Gastroesophageal sphincter (tissue), 3 donors: ENCODE measurements at regions not wholly inside any gene's neighbourhood (a gene's known extent, or its start where the extent isn't known, plus 50 kb on each side); places are given as distances from the start of the nearest gene placed in this dataset.

ENCODE experiments used
- CTCF ChIP-seq, 4 experiments: fragments of 200-600 bp in 2 of 4; fragments of 450-650 bp in 2 of 4; sonication (generic) in 1 of 4; IDR thresholded peaks; one replicate each; pipeline ENCODE4 v1.5.1; 2017 to 2019; ENCODE audit warnings: antibody characterized with exemption in 4 of 4, mild to moderate bottlenecking in 2 of 4, moderate library complexity in 2 of 4
- EP300 ChIP-seq: sonication (generic); formaldehyde crosslinking; IDR thresholded peaks from one replicate; pipeline ENCODE4 v1.6.1; 2017; ENCODE audit warnings: antibody characterized with exemption, mild to moderate bottlenecking
- POLR2A ChIP-seq, 2 donors: fragments of 450-650 bp; IDR thresholded peaks; one replicate each; pipeline ENCODE4 v1.6.1; 2017; ENCODE audit warnings: antibody characterized with exemption in 2 of 2, mild to moderate bottlenecking in 2 of 2, moderate library complexity in 1 of 2
- POLR2AphosphoS5 ChIP-seq: sonication (generic); formaldehyde crosslinking; IDR thresholded peaks from one replicate; pipeline ENCODE4 v1.6.1; 2017; ENCODE audit warnings: antibody characterized with exemption

- TF ChIP-seq CTCF (IDR thresholded peaks at IDR 0.05) (no peak), POLR2AphosphoS5 (no peak), EP300 (no peak), POLR2A (IDR thresholded peaks at IDR 0.05) (no peak)
Observed at GRCh38 chr13:38013676-38014075, 144.1 kb upstream of the TRPC4 start.
